Liver (tissue), 8 donors: ENCODE measurements at regions not wholly inside any gene's neighbourhood (a gene's known extent, or its start where the extent isn't known, plus 50 kb on each side); places are given as distances from the start of the nearest gene placed in this dataset.

Experiments used
- DNase-seq: peaks from one replicate; pipeline ENCODE4 v3.0.0-alpha.2; 2017; ENCODE audit warnings: low spot score
- H3K27ac ChIP-seq, 2 donors: one replicate each; pipeline ENCODE4 v1.7.0; 2013; ENCODE audit warnings: inconsistent platforms in 2 of 2, low read length in 2 of 2, control low read depth in 1 of 2, low read depth in 1 of 2, mild to moderate bottlenecking in 1 of 2
- H3K27me3 ChIP-seq, 4 donors: one replicate each; pipeline versions ENCODE4 v1.6.1 to v1.7.0; 2013; ENCODE audit warnings: low read length in 3 of 4, inconsistent platforms in 1 of 4, mild to moderate bottlenecking in 1 of 4, moderate library complexity in 1 of 4; ENCODE audit not compliant: control insufficient read depth in 4 of 4, insufficient read depth in 4 of 4
- H3K36me3 ChIP-seq, 4 donors: one replicate each; pipeline versions ENCODE4 v1.6.1 to v1.7.0; 2013; ENCODE audit warnings: low read length in 3 of 4, mild to moderate bottlenecking in 3 of 4, low read depth in 1 of 4, moderate library complexity in 1 of 4; ENCODE audit not compliant: control insufficient read depth in 4 of 4, insufficient read depth in 3 of 4
- H3K4me1 ChIP-seq, 4 donors: one replicate each; pipeline versions ENCODE4 v1.6.1 to v1.7.0; 2013; ENCODE audit warnings: low read length in 3 of 4, mild to moderate bottlenecking in 3 of 4, moderate library complexity in 1 of 4; ENCODE audit not compliant: control insufficient read depth in 4 of 4, insufficient read depth in 4 of 4
- H3K4me3 ChIP-seq, 3 donors: one replicate each; pipeline versions ENCODE4 v1.6.1 to v1.7.0; 2013; ENCODE audit warnings: low read length in 3 of 3, control low read depth in 1 of 3, low read depth in 1 of 3, mild to moderate bottlenecking in 1 of 3
- H3K9ac ChIP-seq, 2 donors: one replicate each; pipeline ENCODE4 v1.7.0; 2013; ENCODE audit warnings: low read length in 2 of 2, mild to moderate bottlenecking in 2 of 2, moderate library complexity in 2 of 2, control low read depth in 1 of 2, low read depth in 1 of 2
- H3K9me3 ChIP-seq, 4 donors: one replicate each; pipeline versions ENCODE4 v1.6.1 to v1.7.0; 2013; ENCODE audit warnings: low read length in 3 of 4; ENCODE audit not compliant: control insufficient read depth in 4 of 4
- CTCF ChIP-seq: fragments of 150-350 bp; IDR thresholded peaks from 2 replicates; pipeline ENCODE4 v1.5.1; 2017; ENCODE audit warnings: improper control_type of control experiment, low read depth, low read length; ENCODE audit not compliant: missing input control
- FOXA1 ChIP-seq: IDR thresholded peaks from 2 replicates; pipeline ENCODE4 v1.6.1; 2016; ENCODE audit warnings: antibody characterized with exemption
- HNF4A ChIP-seq, 2 donors: conservative IDR thresholded peaks; 2 replicates each; pipeline ENCODE4 v1.6.1; 2016; ENCODE audit warnings: antibody characterized with exemption in 2 of 2, mild to moderate bottlenecking in 2 of 2
- MAX ChIP-seq: IDR thresholded peaks from 2 replicates; pipeline ENCODE4 v1.6.1; 2016; ENCODE audit warnings: antibody characterized with exemption
- REST ChIP-seq: IDR thresholded peaks from 2 replicates; pipeline ENCODE4 v1.6.1; 2016; ENCODE audit warnings: antibody characterized with exemption, mild to moderate bottlenecking
- TAF1 ChIP-seq: conservative IDR thresholded peaks from 2 replicates; pipeline ENCODE4 v1.6.1; 2016; ENCODE audit warnings: antibody characterized with exemption, mild to moderate bottlenecking
- YY1 ChIP-seq: IDR thresholded peaks from 2 replicates; pipeline ENCODE4 v1.6.1; 2016; ENCODE audit warnings: antibody characterized with exemption, mild to moderate bottlenecking
- ZBTB33 ChIP-seq: IDR thresholded peaks from 2 replicates; pipeline ENCODE4 v1.6.1; 2016; ENCODE audit warnings: antibody characterized with exemption
- WGBS: extraction: QIAGEN DNeasy Blood & Tissue Kit; methylation state at CpG from one replicate; pipeline ENCODE4 v1.1.7; 2013; 5-methylcytosine and 5-hydroxymethylcytosine counted together
- donor health status: healthy.
- donor health status: healthy.
- donor health status: healthy.
- donor health status: healthy.
- donor health status: healthy.

- no peak overlapping the region for H3K4me3 ChIP-seq
- no peak overlapping the region for H3K27ac ChIP-seq
- DNase-seq = no peak
- H3K36me3 ChIP-seq = no peaks in the 10 kb centered on the region
- no peak overlapping the region for H3K9ac ChIP-seq
- no peaks in the 10 kb centered on the region for H3K9me3 ChIP-seq
- WGBS = 31% methylated on average over 5 of the region's 5 CpGs
- TF ChIP-seq REST (no peak), TAF1 (no peak), YY1 (no peak), CTCF (no peak), FOXA1 (no peak)
- H3K4me1 ChIP-seq = no peaks in the 10 kb centered on the region
- H3K27me3 ChIP-seq = peaks cover 0 to 4% (median 0%) of the 10 kb centered on the region in 4 donors
Observed at GRCh38 chr3:154776549-154777225, 303.4 kb upstream of the MME start.

GRCh38 chr3:154775821-154776548 is 304.1 kb upstream of the MME start:
- no peaks in the 10 kb centered on the region for H3K4me1 ChIP-seq
- WGBS = 15% methylated on average over 1 of the region's 1 CpG
- no peak overlapping the region for H3K9ac ChIP-seq
- H3K4me3 ChIP-seq = no peak overlapping the region
- no peaks in the 10 kb centered on the region for H3K36me3 ChIP-seq
- H3K9me3 ChIP-seq = no peaks in the 10 kb centered on the region
- H3K27ac ChIP-seq = no peak overlapping the region
- H3K27me3 ChIP-seq = no peaks in the 10 kb centered on the region
- no peak for TF ChIP-seq FOXA1
- TF ChIP-seq ZBTB33 = no peak
- TF ChIP-seq HNF4A (conservative IDR thresholded peaks at IDR 0.05) = no peak
- no peak for TF ChIP-seq MAX
- DNase-seq = no peak
